IPS-15b (cell line): ENCODE measurements at regions not wholly inside any gene's neighbourhood (a gene's known extent, or its start where the extent isn't known, plus 50 kb on each side); places are given as distances from the start of the nearest gene placed in this dataset.

Experiments
- H3K27me3 ChIP-seq: one replicate; pipeline ENCODE4 v1.6.1; 2013; ENCODE audit warnings: low read length; ENCODE audit not compliant: control insufficient read depth, insufficient read depth
- H3K36me3 ChIP-seq: one replicate; pipeline ENCODE4 v1.6.1; 2013; ENCODE audit warnings: low read length; ENCODE audit not compliant: control insufficient read depth, insufficient read depth
- H3K4me1 ChIP-seq: one replicate; pipeline ENCODE4 v1.6.1; 2013; ENCODE audit warnings: mild to moderate bottlenecking, low read length; ENCODE audit not compliant: control insufficient read depth, insufficient read depth
- H3K4me3 ChIP-seq: one replicate; pipeline ENCODE4 v1.5.1; 2013; ENCODE audit warnings: low read depth, low read length
- H3K9ac ChIP-seq: one replicate; pipeline ENCODE4 v1.6.1; 2013; ENCODE audit warnings: low read depth, mild to moderate bottlenecking, low read length
- H3K9me3 ChIP-seq: one replicate; pipeline ENCODE4 v1.6.1; 2013; ENCODE audit warnings: mild to moderate bottlenecking, low read length; ENCODE audit not compliant: control insufficient read depth, insufficient read depth

GRCh38 chr18:24570716-24571115, 110.3 kb downstream of the HRH4 start:
- no peaks in the 10 kb centered on the region for H3K9me3 ChIP-seq
- no peaks in the 10 kb centered on the region for H3K27me3 ChIP-seq
- H3K4me3 ChIP-seq: no peak overlapping the region
- H3K9ac ChIP-seq: no peak overlapping the region
- H3K36me3 ChIP-seq: no peaks in the 10 kb centered on the region
- no peaks in the 10 kb centered on the region for H3K4me1 ChIP-seq

DNA sequence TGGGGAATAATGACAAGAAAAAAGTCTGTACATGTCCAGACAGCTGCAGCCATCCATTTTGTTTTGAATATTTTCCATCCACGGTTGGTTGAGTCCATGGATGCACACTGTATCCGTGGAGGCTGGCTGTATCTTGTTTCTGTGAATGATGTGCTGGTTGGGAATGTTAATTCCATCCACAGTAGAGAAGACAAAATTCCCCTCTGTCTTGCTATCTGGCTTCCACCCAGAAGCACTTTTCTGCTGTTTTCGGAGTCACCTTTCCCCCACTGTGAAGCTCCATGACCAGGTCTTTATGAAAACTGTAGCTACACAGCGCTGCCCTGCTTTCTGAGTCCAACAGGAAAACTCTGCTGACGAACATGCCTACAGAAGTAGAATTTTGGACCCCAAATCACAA, 122.3 kb downstream of the HRH4 start:
- Histone ChIP-seq H3K4me3 (no peak overlapping the region), H3K27me3 (no peaks in the 10 kb centered on the region), H3K9ac (no peak overlapping the region), H3K9me3 (no peaks in the 10 kb centered on the region), H3K4me1 (peaks cover 13% of the 10 kb centered on the region), H3K36me3 (no peaks in the 10 kb centered on the region)

DNA sequence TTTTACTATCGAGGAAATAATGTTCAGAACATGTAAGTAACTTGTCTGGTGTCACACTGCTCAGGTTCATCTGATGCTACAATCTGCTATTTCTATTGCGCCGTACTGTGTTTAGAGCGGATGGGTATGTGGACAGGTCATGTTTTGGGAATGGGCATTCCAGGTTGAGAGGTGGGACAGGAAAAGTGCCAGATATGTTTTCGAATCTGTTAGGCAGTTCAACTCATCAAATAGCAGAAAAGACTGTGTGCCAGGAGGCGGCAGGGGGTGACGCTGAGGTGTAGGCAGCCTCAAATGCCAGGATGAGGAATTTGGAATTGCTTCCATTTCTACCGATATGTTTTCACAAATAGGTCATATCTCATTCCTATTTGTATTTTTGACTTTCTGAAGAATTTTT, 123.8 kb downstream of the HRH4 start:
- Histone ChIP-seq H3K4me1 (peaks cover 13% of the 10 kb centered on the region), H3K9ac (no peak overlapping the region), H3K36me3 (no peaks in the 10 kb centered on the region), H3K27me3 (no peaks in the 10 kb centered on the region), H3K9me3 (no peaks in the 10 kb centered on the region), H3K4me3 (no peak overlapping the region)

DNA sequence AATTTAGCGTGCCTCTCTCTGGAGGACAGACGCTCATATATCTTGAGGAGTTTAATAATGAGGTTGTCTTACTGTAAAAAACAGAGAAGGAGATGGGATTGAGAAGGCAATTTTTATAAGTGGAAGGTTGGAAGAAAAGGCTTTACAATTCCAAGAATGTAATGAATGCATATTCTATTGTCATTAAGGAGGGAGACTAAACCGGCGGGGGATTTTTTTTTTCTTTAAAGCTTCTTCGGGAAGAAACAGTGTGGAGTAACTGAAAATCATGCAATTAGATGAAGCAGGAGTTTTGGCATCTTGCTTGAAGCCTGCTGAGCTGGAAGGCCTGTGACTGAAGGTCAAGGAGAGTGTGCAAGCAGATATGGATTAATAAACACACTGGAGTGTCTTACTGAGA, 124.4 kb downstream of the HRH4 start:
- peaks cover 13% of the 10 kb centered on the region for H3K4me1 ChIP-seq
- H3K9ac ChIP-seq: no peak overlapping the region
- H3K4me3 ChIP-seq: no peak overlapping the region
- no peaks in the 10 kb centered on the region for H3K27me3 ChIP-seq
- H3K36me3 ChIP-seq: no peaks in the 10 kb centered on the region
- no peaks in the 10 kb centered on the region for H3K9me3 ChIP-seq

- Histone ChIP-seq H3K9ac (no peak overlapping the region), H3K27me3 (no peaks in the 10 kb centered on the region), H3K4me1 (peaks cover 13% of the 10 kb centered on the region), H3K36me3 (no peaks in the 10 kb centered on the region), H3K4me3 (no peak overlapping the region), H3K9me3 (no peaks in the 10 kb centered on the region)
These were observed 125.6 kb downstream of the HRH4 start for GRCh38 chr18:24585996-24586566.

DNA sequence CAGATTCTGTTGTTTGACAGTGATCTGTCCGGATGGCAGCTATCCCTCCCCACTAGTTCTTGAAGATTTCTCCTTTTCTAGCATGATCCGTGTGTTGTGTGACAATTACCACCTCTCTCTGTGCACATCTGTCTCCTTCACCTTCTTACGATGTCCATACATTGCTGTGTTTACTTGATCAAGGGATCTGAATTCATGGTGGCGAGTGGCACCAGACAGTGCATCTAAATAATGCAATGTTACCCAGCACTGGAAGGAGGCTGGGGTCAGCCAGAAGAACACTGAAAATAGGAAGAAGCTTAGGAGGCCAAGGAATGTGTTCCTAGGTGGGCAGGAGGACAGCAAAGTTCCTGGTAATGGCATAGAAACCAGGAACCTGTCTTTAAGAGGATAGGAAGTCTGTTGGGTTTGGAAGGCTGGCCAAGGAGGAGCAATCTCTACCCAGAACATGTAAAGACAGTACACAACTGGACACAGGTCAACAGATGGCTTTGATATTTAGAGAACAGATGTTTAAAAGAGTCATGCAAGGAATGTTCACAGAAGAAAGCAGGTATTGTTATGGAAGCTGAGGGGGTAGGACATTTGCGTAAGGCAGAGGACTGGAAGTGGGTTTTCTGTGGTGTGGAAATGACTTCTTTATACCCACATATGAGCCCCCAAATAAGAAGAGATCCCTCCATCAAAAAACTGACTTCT, 126.4 kb downstream of the HRH4 start:
- Histone ChIP-seq H3K9me3 (no peaks in the 10 kb centered on the region), H3K9ac (no peak overlapping the region), H3K4me1 (peaks cover 13% of the 10 kb centered on the region), H3K27me3 (no peaks in the 10 kb centered on the region), H3K36me3 (no peaks in the 10 kb centered on the region), H3K4me3 (no peak overlapping the region)

DNA sequence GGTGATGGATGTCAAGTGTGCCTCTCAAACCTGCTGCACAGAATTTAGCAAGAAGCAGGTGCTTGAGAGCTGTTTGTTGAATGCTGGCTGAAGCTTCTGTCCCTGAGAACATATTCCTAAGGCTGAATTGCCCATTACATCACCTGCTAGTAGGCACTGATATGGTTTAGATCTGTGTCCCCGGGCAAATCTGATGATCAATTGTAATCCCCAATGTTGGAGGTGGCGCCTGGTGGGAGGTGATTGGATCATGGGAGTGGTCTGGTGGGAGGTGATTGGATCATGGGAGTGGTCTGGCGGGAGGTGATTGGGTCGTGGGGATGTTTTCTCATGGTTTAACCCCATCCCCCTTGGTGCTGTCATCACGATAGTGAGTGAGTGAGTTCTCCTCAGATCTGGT, 128.0 kb downstream of the HRH4 start:
- Histone ChIP-seq H3K4me3 (no peak overlapping the region), H3K27me3 (no peaks in the 10 kb centered on the region)

GRCh38 chr18:24590946-24591345, 130.5 kb downstream of the HRH4 start:
- Histone ChIP-seq H3K9me3 (no peaks in the 10 kb centered on the region), H3K4me3 (no peak overlapping the region), H3K9ac (no peak overlapping the region), H3K27me3 (no peaks in the 10 kb centered on the region), H3K4me1 (peaks cover 6% of the 10 kb centered on the region), H3K36me3 (no peaks in the 10 kb centered on the region)

More for the DNA sequence above, 128.0 kb downstream of the HRH4 start:
- H3K4me1 ChIP-seq: peaks cover 13% of the 10 kb centered on the region
- H3K9me3 ChIP-seq: no peaks in the 10 kb centered on the region
- no peaks in the 10 kb centered on the region for H3K36me3 ChIP-seq
- H3K9ac ChIP-seq: no peak overlapping the region

- no peaks in the 10 kb centered on the region for H3K9me3 ChIP-seq
- H3K9ac ChIP-seq: no peak overlapping the region
- no peak overlapping the region for H3K4me3 ChIP-seq
- H3K4me1 ChIP-seq: no peaks in the 10 kb centered on the region
- H3K27me3 ChIP-seq: no peaks in the 10 kb centered on the region
- H3K36me3 ChIP-seq: no peaks in the 10 kb centered on the region
These were observed 133.0 kb downstream of the HRH4 start for GRCh38 chr18:24593401-24593800.

DNA sequence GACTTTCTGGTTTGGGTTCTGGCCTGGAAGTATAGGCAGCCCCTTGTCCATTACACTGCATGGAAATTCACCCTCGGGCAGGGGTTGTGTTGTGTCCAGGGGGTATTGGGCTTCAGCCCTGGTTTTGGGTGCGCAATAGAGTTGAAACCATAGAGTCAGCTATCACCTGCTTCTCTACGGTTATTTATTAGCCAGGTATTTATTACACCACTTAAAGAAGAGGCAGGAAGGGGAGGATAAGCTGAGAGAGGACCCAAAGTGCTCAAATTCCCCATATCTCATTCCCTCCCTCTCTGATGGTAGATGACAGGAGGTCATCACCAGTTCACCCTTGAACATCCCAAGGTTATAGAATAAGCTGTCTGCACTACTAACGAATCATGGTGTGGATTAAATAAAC, 133.4 kb downstream of the HRH4 start:
- Histone ChIP-seq H3K9ac (no peak overlapping the region), H3K36me3 (no peaks in the 10 kb centered on the region), H3K9me3 (no peaks in the 10 kb centered on the region), H3K4me1 (no peaks in the 10 kb centered on the region), H3K27me3 (no peaks in the 10 kb centered on the region), H3K4me3 (no peak overlapping the region)

- H3K27me3 ChIP-seq: no peaks in the 10 kb centered on the region
- no peaks in the 10 kb centered on the region for H3K4me1 ChIP-seq
- no peak overlapping the region for H3K9ac ChIP-seq
- H3K9me3 ChIP-seq: no peaks in the 10 kb centered on the region
- no peak overlapping the region for H3K4me3 ChIP-seq
- H3K36me3 ChIP-seq: no peaks in the 10 kb centered on the region
These were observed 135.2 kb downstream of the HRH4 start for GRCh38 chr18:24595561-24596031.

DNA sequence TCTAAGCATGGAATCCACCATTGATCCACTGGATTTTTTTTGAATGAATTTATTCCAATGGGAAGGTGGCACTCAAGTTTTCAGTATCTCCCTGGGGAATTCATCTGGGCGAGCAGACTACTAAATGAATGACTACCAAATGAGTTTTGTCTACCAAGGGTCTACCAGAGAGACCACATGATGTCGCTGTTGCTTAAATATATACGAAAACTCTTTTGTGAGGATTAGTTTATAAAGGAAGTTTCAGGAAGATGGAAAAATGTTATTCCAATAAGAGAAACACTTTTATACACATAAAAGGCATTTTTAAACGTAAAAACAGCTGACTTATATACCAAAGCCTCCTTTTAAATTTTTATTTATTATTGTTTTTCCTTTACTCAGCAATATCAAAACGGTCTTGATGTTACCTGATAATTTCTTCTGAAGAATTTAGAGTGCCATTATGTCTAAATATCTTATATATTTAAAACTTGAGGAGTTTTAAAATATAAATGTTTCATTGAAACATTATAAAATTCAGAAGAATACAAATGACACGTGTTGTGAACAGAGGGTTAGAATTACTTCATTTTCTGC, 139.7 kb downstream of the HRH4 start:
- Histone ChIP-seq H3K36me3 (no peaks in the 10 kb centered on the region), H3K4me1 (peaks cover 6% of the 10 kb centered on the region), H3K27me3 (no peaks in the 10 kb centered on the region), H3K9me3 (no peaks in the 10 kb centered on the region), H3K9ac (no peak overlapping the region), H3K4me3 (no peak overlapping the region)
